Omental fat pad (tissue), 3 donors: ENCODE measurements at regions not wholly inside any gene's neighbourhood (a gene's known extent, or its start where the extent isn't known, plus 50 kb on each side); places are given as distances from the start of the nearest gene placed in this dataset.

Experiments
- ATAC-seq: fragments of 150-250 bp; one replicate; pipeline ENCODE4 v1.9.1; 2016; ENCODE audit warnings: mild to moderate bottlenecking, moderate library complexity; ENCODE audit not compliant: low FRiP score
- DNase-seq: peaks from one replicate; pipeline ENCODE4 v3.0.0-alpha.2; 2019; ENCODE audit warnings: low spot score
- TF ChIP-seq, protein P1 (sequence below), 3 donors: fragments of 450-650 bp; IDR thresholded peaks; one replicate each; pipeline ENCODE4 v1.5.1; 2016 to 2017; ENCODE audit warnings: antibody characterized with exemption in 3 of 3, mild to moderate bottlenecking in 3 of 3, moderate library complexity in 2 of 3

DNA sequence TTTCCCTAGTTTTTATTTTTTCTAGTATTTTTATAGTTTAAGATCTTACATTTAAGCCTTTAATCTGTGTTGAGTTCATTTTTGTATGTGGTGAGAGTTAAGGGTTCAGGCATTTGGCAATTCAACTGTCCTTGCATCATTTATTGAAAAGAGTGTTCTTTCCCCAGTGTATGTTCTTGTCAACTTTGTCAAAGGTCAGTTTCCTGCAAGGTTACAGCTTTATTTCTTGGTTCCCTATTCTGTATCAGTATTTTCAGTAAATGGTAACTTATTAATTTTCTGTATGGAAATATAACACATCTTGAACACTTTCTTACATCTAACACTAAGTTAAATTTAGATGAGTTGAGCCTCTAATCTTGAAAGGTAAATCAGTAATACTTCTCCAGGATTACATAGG, 1770.1 kb downstream of the OTOL1 start:
- ATAC-seq (no peak), DNase-seq (no peak)
- TF ChIP-seq, protein P1, sequence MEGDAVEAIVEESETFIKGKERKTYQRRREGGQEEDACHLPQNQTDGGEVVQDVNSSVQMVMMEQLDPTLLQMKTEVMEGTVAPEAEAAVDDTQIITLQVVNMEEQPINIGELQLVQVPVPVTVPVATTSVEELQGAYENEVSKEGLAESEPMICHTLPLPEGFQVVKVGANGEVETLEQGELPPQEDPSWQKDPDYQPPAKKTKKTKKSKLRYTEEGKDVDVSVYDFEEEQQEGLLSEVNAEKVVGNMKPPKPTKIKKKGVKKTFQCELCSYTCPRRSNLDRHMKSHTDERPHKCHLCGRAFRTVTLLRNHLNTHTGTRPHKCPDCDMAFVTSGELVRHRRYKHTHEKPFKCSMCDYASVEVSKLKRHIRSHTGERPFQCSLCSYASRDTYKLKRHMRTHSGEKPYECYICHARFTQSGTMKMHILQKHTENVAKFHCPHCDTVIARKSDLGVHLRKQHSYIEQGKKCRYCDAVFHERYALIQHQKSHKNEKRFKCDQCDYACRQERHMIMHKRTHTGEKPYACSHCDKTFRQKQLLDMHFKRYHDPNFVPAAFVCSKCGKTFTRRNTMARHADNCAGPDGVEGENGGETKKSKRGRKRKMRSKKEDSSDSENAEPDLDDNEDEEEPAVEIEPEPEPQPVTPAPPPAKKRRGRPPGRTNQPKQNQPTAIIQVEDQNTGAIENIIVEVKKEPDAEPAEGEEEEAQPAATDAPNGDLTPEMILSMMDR (IDR thresholded peaks at IDR 0.05): no peak

DNA sequence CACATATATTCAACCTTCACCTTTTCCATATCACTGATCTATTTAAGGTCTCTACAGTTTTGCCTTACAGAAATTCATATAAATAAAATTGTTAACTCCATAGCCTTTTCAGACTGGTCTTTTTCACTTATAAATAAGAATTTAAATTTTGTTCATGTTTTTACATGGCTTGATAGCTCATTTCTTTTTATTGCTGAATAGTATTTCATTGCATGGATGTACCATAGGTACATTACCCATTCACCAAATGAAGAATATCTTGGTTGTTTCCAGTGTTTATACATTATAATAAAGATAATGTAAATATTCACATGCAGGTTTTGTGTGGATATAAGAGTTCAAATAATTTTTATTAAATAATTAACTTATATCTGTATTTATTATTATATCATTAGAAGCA, 1765.0 kb downstream of the OTOL1 start:
- TF ChIP-seq, protein P1 (IDR thresholded peaks at IDR 0.05): no peak
- no peak for DNase-seq

DNA sequence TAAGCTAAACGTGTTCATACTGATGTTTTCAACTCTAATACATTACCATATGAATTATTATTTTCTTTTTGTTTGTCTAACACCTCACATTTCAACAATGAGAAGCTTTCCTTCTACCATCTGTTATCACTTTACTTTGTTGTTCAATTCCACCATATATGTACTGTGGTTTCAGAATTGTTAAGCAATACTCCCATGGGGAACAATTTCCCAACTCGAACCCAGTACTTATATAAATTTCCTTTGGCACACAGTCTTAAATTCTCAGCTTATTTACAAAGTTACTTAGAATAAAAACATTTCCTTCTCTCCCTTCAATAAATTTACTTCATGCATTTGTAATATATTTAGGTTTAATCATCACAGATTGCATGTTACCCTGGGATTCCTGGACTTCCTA, 1764.4 kb downstream of the OTOL1 start:
- TF ChIP-seq, protein P1 (IDR thresholded peaks at IDR 0.05): no peak
- DNase-seq (no peak), ATAC-seq (no peak)

More for the DNA sequence above, 1765.0 kb downstream of the OTOL1 start:
- no peak for ATAC-seq

DNA sequence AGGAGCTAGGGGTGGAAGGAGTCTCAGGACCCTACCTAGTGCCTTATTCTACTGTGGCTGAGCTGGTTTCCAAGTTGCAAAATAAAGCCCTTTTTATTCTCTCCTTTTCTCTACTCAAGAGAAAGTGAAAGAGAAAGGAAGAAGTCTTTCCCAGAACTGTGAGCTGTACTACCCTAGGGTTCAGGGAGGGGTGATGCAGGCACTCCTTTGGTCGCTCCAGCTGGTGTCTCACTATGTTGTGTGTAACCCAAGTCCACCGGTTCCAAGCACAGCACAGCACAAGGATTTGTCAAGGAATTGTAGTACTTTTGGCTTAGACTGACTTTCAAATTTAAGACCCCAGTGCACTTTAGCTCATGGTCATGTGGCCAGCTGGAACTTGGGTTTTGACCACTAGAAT, 1721.7 kb downstream of the OTOL1 start:
- TF ChIP-seq, protein P1 (IDR thresholded peaks at IDR 0.05): no peak
- DNase-seq: no peak
- ATAC-seq: no peak

DNA sequence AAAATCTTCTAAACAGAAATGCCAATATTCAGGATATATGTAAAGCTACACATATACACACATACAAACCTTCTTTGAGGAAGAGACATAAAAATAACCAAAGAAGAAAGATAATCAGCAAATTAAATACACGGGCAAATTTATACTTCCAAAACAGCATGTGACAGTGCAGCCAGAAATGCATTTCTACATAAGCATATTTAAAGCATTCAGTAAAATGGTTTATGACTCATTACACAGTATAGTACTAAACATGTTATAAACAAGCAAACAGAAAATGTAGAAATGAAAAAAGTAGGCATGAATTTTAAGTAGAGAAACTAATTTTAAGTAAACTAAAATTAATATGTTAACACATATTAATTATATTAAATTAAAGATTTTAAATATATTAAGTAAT, 1717.2 kb downstream of the OTOL1 start:
- no peak for ATAC-seq

DNA sequence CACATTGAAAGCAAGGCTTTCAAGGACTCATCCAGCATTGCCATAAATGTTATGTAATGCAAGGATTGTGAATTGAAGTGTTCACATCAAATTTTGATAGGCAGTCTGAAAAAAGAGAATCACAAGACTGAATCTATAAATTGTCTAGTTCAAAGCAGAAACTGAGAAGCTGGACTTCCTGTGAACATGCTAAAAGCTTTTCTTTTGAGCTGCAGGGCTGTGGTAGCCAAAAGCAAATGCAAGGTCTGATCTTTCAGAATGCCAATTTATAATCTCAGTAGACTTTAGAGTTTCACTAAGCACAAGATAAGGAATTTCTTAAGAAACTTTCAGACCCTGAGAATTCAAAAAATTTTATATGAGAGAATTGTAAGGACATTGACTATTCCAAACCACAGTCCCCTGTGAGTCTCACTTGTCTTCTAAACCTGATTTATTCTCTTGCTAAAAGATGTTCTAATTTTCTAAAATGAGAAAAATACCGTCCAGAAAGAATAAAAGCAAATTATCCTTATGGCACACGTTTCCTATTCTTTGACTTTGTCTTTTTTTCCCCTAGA, 1700.3 kb downstream of the OTOL1 start:
- ATAC-seq (no peak), DNase-seq (no peak)
- TF ChIP-seq, protein P1 (IDR thresholded peaks at IDR 0.05): no peak

More for the DNA sequence above, 1717.2 kb downstream of the OTOL1 start:
- TF ChIP-seq, protein P1 (IDR thresholded peaks at IDR 0.05): no peak
- no peak for DNase-seq

DNA sequence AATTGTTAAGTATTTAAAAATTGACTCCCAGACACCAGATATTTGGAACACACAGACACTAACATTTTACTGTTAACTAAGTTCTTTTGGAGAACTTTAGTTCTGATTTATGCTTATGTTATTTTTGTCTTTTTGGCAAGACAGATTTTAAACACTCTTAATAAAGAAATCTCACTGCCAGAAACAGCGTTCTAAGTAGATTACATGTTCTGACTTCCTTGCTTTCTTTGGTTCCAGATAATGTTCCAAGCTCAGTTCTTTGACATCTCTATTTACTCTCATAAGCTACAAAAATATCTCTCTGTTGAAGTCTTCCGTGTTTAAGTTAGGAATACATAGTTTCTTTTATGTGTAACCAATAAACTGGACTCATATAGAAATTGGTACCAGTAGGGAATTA, 1699.6 kb downstream of the OTOL1 start:
- TF ChIP-seq, protein P1 (IDR thresholded peaks at IDR 0.05): no peak
- DNase-seq: no peak
- ATAC-seq: no peak
